NCI-H2107 treated with DMSO at 0.1 percent for 48 hours (cell line): ENCODE measurements at regions not wholly inside any gene's neighbourhood (a gene's known extent, or its start where the extent isn't known, plus 50 kb on each side); places are given as distances from the start of the nearest gene placed in this dataset.
"Not testable (repeated sequence)": the region's sequence is repeated elsewhere in the genome, so short reads cannot be mapped to it uniquely, and the experiment has no call there.

Experiments used
- DNase-seq: peaks from one replicate; lab custom pipeline; 2025; ENCODE audit not compliant: unreplicated experiment; lab: John Stamatoyannopoulos, UW

GRCh38 chr13:38160131-38160530 lies 189.5 kb upstream of the UFM1 start:
- no peak for DNase-seq

GRCh38 chr13:38159710-38160109 lies 189.9 kb upstream of the UFM1 start:
- no peak for DNase-seq

- DNase-seq, result no peak
Observed at GRCh38 chr13:38147050-38147449, 202.6 kb upstream of the UFM1 start.

- no peak for DNase-seq
Observed at GRCh38 chr13:38141792-38142191, 207.9 kb upstream of the UFM1 start.

- no peak for DNase-seq
Observed at GRCh38 chr13:38135592-38135991, 214.1 kb upstream of the UFM1 start.

GRCh38 chr13:38121267-38121666 lies 228.4 kb upstream of the UFM1 start:
- DNase-seq, result no peak

GRCh38 chr13:38103851-38104250 lies 234.3 kb upstream of the TRPC4 start:
- DNase-seq, result no peak

- DNase-seq, result no peak
Observed at GRCh38 chr13:38099751-38100150, 230.2 kb upstream of the TRPC4 start.

- no peak for DNase-seq
Observed at GRCh38 chr13:38093425-38093824, 223.9 kb upstream of the TRPC4 start.

GRCh38 chr13:38090913-38091312 lies 221.3 kb upstream of the TRPC4 start:
- no peak for DNase-seq

GRCh38 chr13:38086721-38087120 lies 217.1 kb upstream of the TRPC4 start:
- DNase-seq, result no peak

- no peak for DNase-seq
Observed at GRCh38 chr13:38086013-38086412, 216.4 kb upstream of the TRPC4 start.

GRCh38 chr13:38073931-38074330 lies 204.4 kb upstream of the TRPC4 start:
- DNase-seq, result no peak

GRCh38 chr13:38072696-38073095 lies 203.1 kb upstream of the TRPC4 start:
- no peak for DNase-seq

- not testable (repeated sequence) for DNase-seq
Observed at GRCh38 chr13:38071340-38071739, 201.8 kb upstream of the TRPC4 start.

- no peak for DNase-seq
Observed at GRCh38 chr13:38053896-38054295, 184.3 kb upstream of the TRPC4 start.

GRCh38 chr13:38046049-38046376 lies 176.4 kb upstream of the TRPC4 start:
- no peak for DNase-seq

- no peak for DNase-seq
Observed at GRCh38 chr13:38045278-38046048, 175.9 kb upstream of the TRPC4 start.

GRCh38 chr13:38044067-38044466 lies 174.5 kb upstream of the TRPC4 start:
- no peak for DNase-seq

GRCh38 chr13:38042771-38043170 lies 173.2 kb upstream of the TRPC4 start:
- no peak for DNase-seq

- DNase-seq, result no peak
Observed at GRCh38 chr13:38024431-38024830, 154.9 kb upstream of the TRPC4 start.

GRCh38 chr13:38017320-38017719 lies 147.7 kb upstream of the TRPC4 start:
- DNase-seq, result no peak

GRCh38 chr13:38013676-38014075 lies 144.1 kb upstream of the TRPC4 start:
- no peak for DNase-seq
